Caco-2 (cell line): ENCODE measurements at regions not wholly inside any gene's neighbourhood (a gene's known extent, or its start where the extent isn't known, plus 50 kb on each side); places are given as distances from the start of the nearest gene placed in this dataset.

Experiments
- BruUV-seq: library from RNA; stranded (reverse); fragments of 400-500 nt; replicated peaks from 2 replicates; lab custom pipeline; 2021; lab: Mats Ljungman, UMichigan
- CTCF ChIA-PET: fragments of 300-600 bp; sonication (Branson Sonifier 250); formaldehyde crosslinking; loops from one replicate; lab custom pipeline; 2022; ENCODE audit warnings: antibody characterized with exemption; lab: Charles Lee
- POLR2A ChIA-PET: fragments of 300-600 bp; sonication (Branson Sonifier 250); formaldehyde crosslinking; loops from one replicate; lab custom pipeline; 2022; ENCODE audit warnings: antibody characterized with exemption; lab: Charles Lee
- DNase-seq, 2 experiments: peaks; one replicate each; pipeline versions ENCODE4 v3.0.0 to v3.0.0-alpha.2; 2020 to 2022
- H3K27me3 ChIP-seq: replicated peaks from 2 replicates; pipeline ENCODE4 v1.6.0; 2011; ENCODE audit warnings: low read length; ENCODE audit not compliant: control insufficient read depth, insufficient read depth
- H3K36me3 ChIP-seq: 2 replicates; pipeline ENCODE4 v1.5.1; 2011; ENCODE audit warnings: low read length; ENCODE audit not compliant: control insufficient read depth, insufficient read depth
- H3K4me1 ChIP-seq: fragments of 250-450 bp; sonication (Bioruptor Pico); 2 replicates; pipeline ENCODE4 v1.5.1; 2020; ENCODE audit warnings: mild to moderate bottlenecking
- H3K4me3 ChIP-seq: 2 replicates; pipeline ENCODE4 v1.5.1; 2011; ENCODE audit warnings: low read depth, mild to moderate bottlenecking, control low read depth, low read length
- H3K9me3 ChIP-seq: fragments of 250-450 bp; sonication (Bioruptor Pico); 2 replicates; pipeline ENCODE4 v1.5.1; 2020; ENCODE audit warnings: mild to moderate bottlenecking, moderate library complexity
- H3K27ac Mint-ChIP-seq: one replicate; pipeline ENCODE4 v1.8.0; 2022; ENCODE audit warnings: mixed read lengths; ENCODE audit not compliant: unreplicated experiment
- H3K27me3 Mint-ChIP-seq: one replicate; pipeline ENCODE4 v1.8.0; 2022; ENCODE audit warnings: mixed read lengths; ENCODE audit not compliant: insufficient read depth, unreplicated experiment
- H3K36me3 Mint-ChIP-seq: one replicate; pipeline ENCODE4 v1.8.0; 2022; ENCODE audit warnings: mild to moderate bottlenecking, mixed read lengths; ENCODE audit not compliant: insufficient read depth, unreplicated experiment
- H3K4me1 Mint-ChIP-seq: one replicate; pipeline ENCODE4 v1.8.0; 2022; ENCODE audit warnings: low read depth, mixed read lengths; ENCODE audit not compliant: unreplicated experiment
- H3K4me3 Mint-ChIP-seq: one replicate; pipeline ENCODE4 v1.8.0; 2022; ENCODE audit warnings: mild to moderate bottlenecking, moderate library complexity, mixed read lengths; ENCODE audit not compliant: unreplicated experiment
- H3K9me3 Mint-ChIP-seq: one replicate; pipeline ENCODE4 v1.8.0; 2022; ENCODE audit warnings: mixed read lengths; ENCODE audit not compliant: unreplicated experiment
- CTCF ChIP-seq, 2 experiments: fragments of 200-600 bp in 1 of 2; IDR thresholded peaks; 1 replicate in 1 of 2; 2 replicates in 1 of 2; pipeline versions ENCODE4 v1.5.1 to v1.8.0; 2011 to 2022; ENCODE audit warnings: antibody characterized with exemption in 1 of 2, control low read depth in 1 of 2, inconsistent platforms in 1 of 2, low read depth in 1 of 2, low read length in 1 of 2, mild to moderate bottlenecking in 1 of 2, moderate library complexity in 1 of 2; ENCODE audit not compliant: insufficient read depth in 1 of 2, severe bottlenecking in 1 of 2, unreplicated experiment in 1 of 2
- intact Hi-C: fragments of 100-400 bp; cut with micrococcal nuclease; formaldehyde crosslinking; loops from one replicate; pipeline ENCODE4 v1.10.0; 2022; ENCODE audit not compliant: unreplicated experiment

- ChIA-PET POLR2A (no interaction called here), CTCF (no interaction called here)
- H3K4me3 ChIP-seq: no peak overlapping the region
- DNase-seq: no peak
- H3K27ac Mint-ChIP-seq: no peak overlapping the region
- intact Hi-C loops: no loop called here
- no TSS peak for BruUV-seq
- no peaks in the 10 kb centered on the region for H3K4me1 Mint-ChIP-seq
- H3K4me3 Mint-ChIP-seq: no peak overlapping the region
- no peak for TF ChIP-seq CTCF (IDR thresholded peaks at IDR 0.05; ENCODE audit: insufficient read depth in 1 of 2, low read depth in 1 of 2, low read length in 1 of 2, severe bottlenecking in 1 of 2, unreplicated experiment in 1 of 2)
- H3K9me3 ChIP-seq: no peaks in the 10 kb centered on the region
- no peaks in the 10 kb centered on the region for H3K36me3 Mint-ChIP-seq
- H3K36me3 ChIP-seq: no peaks in the 10 kb centered on the region
- H3K9me3 Mint-ChIP-seq: no peaks in the 10 kb centered on the region
- H3K4me1 ChIP-seq: no peaks in the 10 kb centered on the region
- no peaks in the 10 kb centered on the region for H3K27me3 Mint-ChIP-seq
- no peaks in the 10 kb centered on the region for H3K27me3 ChIP-seq
Observed at GRCh38 chr4:187389420-187389819, 606.2 kb upstream of the ZFP42 start.

DNA sequence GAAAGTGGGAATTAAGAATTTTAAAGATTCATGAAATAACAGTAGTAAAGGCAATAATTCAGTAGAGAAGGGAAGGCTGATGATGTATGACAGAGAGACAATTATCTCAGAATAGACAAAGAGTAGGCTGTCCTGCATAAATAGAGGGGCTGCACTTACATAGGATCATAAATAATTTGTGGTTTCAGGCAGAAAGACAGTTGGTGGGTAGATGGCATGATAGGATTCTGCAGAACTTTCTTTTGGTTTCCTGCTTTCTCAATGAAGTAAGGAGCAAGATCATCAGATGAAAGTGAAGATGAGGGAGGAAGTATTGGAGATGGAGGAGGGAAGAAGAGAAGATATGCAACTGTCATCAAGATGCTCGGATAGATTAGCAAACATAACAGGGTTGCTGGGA lies 604.9 kb upstream of the ZFP42 start:
- no TSS peak for BruUV-seq
- Histone ChIP-seq H3K36me3 (no peaks in the 10 kb centered on the region), H3K9me3 (no peaks in the 10 kb centered on the region), H3K4me1 (no peaks in the 10 kb centered on the region), H3K27me3 (no peaks in the 10 kb centered on the region), H3K4me3 (no peak overlapping the region)
- intact Hi-C loops: no loop called here
- Mint-ChIP-seq H3K27me3 (no peaks in the 10 kb centered on the region), H3K4me1 (no peaks in the 10 kb centered on the region), H3K27ac (no peak overlapping the region), H3K36me3 (no peaks in the 10 kb centered on the region), H3K4me3 (no peak overlapping the region), H3K9me3 (no peaks in the 10 kb centered on the region)
- ChIA-PET CTCF (no interaction called here), POLR2A (no interaction called here)
- DNase-seq: no peak
- no peak for TF ChIP-seq CTCF (IDR thresholded peaks at IDR 0.05; ENCODE audit: insufficient read depth in 1 of 2, low read depth in 1 of 2, low read length in 1 of 2, severe bottlenecking in 1 of 2, unreplicated experiment in 1 of 2)

DNA sequence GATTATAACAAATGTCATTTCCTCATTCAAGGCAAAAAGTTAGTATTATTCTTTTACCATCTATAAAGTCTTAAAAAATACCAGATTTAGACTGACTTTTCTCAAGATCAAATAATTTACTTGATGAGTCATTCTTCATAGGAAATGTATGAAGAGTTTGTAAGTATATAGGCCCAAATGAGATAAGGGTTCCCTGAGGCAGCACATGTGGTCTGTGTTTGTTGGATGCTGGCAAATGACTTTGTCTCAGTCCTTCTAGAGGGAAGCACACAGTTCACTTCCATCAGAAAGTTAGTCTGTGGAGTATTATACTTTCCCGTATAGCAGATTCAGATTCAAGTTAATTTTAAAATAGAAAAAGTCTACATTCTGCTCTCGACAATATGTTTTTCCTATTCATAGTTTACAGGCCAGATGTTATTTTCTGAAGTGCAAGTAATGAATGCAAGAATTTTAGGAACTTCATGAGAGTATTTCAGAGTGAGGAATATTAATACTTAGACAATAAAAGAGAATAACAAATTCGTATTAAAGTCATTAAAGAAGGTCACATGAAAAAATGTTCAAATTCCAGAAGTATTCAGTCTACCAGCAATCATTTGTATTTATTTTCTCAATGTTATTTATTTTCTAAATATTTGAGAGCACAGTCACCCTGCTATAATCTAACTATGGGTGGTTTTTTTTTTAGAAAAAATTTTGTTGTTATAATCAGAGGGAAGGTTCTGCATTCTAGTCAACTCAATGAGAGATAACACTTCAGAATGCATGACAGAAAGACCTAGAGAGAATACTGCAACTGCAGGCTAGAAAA lies 601.8 kb upstream of the ZFP42 start:
- no peaks in the 10 kb centered on the region for H3K36me3 Mint-ChIP-seq
- Histone ChIP-seq H3K36me3 (no peaks in the 10 kb centered on the region), H3K4me3 (no peak overlapping the region), H3K9me3 (no peaks in the 10 kb centered on the region), H3K27me3 (no peaks in the 10 kb centered on the region), H3K4me1 (no peaks in the 10 kb centered on the region)
- no peaks in the 10 kb centered on the region for H3K4me1 Mint-ChIP-seq
- intact Hi-C loops: no loop called here
- H3K4me3 Mint-ChIP-seq: no peak overlapping the region
- DNase-seq: no peak
- no peak for TF ChIP-seq CTCF (IDR thresholded peaks at IDR 0.05; ENCODE audit: insufficient read depth in 1 of 2, low read depth in 1 of 2, low read length in 1 of 2, severe bottlenecking in 1 of 2, unreplicated experiment in 1 of 2)
- no TSS peak for BruUV-seq
- POLR2A ChIA-PET: no interaction called here
- no peaks in the 10 kb centered on the region for H3K27me3 Mint-ChIP-seq
- no peaks in the 10 kb centered on the region for H3K9me3 Mint-ChIP-seq
- no peak overlapping the region for H3K27ac Mint-ChIP-seq
- CTCF ChIA-PET: no interaction called here
